ENCODE measurements at regions not wholly inside any gene's neighbourhood (a gene's known extent, or its start where the extent isn't known, plus 50 kb on each side); places are given as distances from the start of the nearest gene placed in this dataset.

DNA sequence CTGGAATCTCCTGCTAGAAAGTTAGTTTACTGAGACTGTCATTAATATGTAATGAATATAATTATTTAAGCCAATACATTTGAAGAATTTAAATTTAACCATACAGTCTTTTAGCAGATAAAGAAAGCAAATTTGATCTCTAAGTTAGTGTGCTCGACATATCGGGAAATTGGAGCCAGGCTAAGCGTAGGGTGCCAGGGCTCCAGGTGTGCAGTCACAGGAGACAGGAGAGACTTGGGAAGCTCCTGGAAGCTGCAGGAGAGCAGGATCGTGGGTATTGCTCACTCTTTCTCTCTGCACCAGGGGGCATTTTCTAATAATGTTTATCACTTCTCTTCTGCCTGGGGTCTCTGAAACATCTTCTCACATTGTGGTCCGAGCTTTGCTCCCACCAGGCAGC is 342.0 kb upstream of the ANKRD30A start:
- ATAC-seq: no peak
- BruUV-seq (replicated peaks): no TSS peak
- in situ Hi-C loops (cut with MboI): no loop called here
- H3K4me1 ChIP-seq (ENCODE audit: control insufficient read depth, insufficient read depth, low read length): no peaks in the 10 kb centered on the region
- H3K27ac ChIP-seq (ENCODE audit: control insufficient read depth, insufficient read depth): no peak overlapping the region
- CTCF ChIA-PET: no interaction called here
- FAIRE-seq: no peak
- POLR2A ChIA-PET: no interaction called here
- no peaks in the 10 kb centered on the region for H3K9me3 ChIP-seq (replicated peaks; ENCODE audit: control insufficient read depth, insufficient read depth, low read length)
- no peaks in the 10 kb centered on the region for H4K20me1 ChIP-seq (ENCODE audit: control insufficient read depth, insufficient read depth)
- H3K36me3 ChIP-seq (ENCODE audit: control insufficient read depth in 2 of 2, insufficient read depth in 2 of 2, low read length in 1 of 2): no peaks in the 10 kb centered on the region
- H3K4me3 ChIP-seq: no peak overlapping the region
- intact Hi-C loops (cut with micrococcal nuclease; ENCODE audit: unreplicated experiment): no loop called here
- H3K4me2 ChIP-seq (ENCODE audit: control insufficient read depth, insufficient read depth): no peak overlapping the region
- H2AFZ ChIP-seq (ENCODE audit: control insufficient read depth, low read depth, low read length): no peak overlapping the region
- DNase-seq (ENCODE audit: low read depth, low spot score): no peak
- TF ChIP-seq MEF2A (IDR thresholded peaks at IDR 0.05; ENCODE audit: insufficient read depth, low read depth, low read length) (no peak), FOS (IDR thresholded peaks at IDR 0.05; ENCODE audit: borderline replicate concordance, extremely low read depth, insufficient read length) (no peak), WRNIP1 (IDR thresholded peaks at IDR 0.05; ENCODE audit: borderline replicate concordance, low read depth, low read length) (no peak), RUNX3 (IDR thresholded peaks at IDR 0.05; ENCODE audit: low read length) (no peak), NFIC (IDR thresholded peaks at IDR 0.05; ENCODE audit: low read depth, low read length) (no peak), ZNF217 (IDR thresholded peaks at IDR 0.05) (no peak), NRF1 (conservative IDR thresholded peaks at IDR 0.05; ENCODE audit: low read depth, low read length) (no peak)
- TF ChIP-seq, protein P1, sequence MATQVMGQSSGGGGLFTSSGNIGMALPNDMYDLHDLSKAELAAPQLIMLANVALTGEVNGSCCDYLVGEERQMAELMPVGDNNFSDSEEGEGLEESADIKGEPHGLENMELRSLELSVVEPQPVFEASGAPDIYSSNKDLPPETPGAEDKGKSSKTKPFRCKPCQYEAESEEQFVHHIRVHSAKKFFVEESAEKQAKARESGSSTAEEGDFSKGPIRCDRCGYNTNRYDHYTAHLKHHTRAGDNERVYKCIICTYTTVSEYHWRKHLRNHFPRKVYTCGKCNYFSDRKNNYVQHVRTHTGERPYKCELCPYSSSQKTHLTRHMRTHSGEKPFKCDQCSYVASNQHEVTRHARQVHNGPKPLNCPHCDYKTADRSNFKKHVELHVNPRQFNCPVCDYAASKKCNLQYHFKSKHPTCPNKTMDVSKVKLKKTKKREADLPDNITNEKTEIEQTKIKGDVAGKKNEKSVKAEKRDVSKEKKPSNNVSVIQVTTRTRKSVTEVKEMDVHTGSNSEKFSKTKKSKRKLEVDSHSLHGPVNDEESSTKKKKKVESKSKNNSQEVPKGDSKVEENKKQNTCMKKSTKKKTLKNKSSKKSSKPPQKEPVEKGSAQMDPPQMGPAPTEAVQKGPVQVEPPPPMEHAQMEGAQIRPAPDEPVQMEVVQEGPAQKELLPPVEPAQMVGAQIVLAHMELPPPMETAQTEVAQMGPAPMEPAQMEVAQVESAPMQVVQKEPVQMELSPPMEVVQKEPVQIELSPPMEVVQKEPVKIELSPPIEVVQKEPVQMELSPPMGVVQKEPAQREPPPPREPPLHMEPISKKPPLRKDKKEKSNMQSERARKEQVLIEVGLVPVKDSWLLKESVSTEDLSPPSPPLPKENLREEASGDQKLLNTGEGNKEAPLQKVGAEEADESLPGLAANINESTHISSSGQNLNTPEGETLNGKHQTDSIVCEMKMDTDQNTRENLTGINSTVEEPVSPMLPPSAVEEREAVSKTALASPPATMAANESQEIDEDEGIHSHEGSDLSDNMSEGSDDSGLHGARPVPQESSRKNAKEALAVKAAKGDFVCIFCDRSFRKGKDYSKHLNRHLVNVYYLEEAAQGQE (IDR thresholded peaks at IDR 0.05; ENCODE audit: low read depth, low read length): no peak
- TF ChIP-seq, protein P2, sequence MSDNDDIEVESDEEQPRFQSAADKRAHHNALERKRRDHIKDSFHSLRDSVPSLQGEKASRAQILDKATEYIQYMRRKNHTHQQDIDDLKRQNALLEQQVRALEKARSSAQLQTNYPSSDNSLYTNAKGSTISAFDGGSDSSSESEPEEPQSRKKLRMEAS (IDR thresholded peaks at IDR 0.05; ENCODE audit: low read depth, low read length): no peak
- TF ChIP-seq, protein P3, sequence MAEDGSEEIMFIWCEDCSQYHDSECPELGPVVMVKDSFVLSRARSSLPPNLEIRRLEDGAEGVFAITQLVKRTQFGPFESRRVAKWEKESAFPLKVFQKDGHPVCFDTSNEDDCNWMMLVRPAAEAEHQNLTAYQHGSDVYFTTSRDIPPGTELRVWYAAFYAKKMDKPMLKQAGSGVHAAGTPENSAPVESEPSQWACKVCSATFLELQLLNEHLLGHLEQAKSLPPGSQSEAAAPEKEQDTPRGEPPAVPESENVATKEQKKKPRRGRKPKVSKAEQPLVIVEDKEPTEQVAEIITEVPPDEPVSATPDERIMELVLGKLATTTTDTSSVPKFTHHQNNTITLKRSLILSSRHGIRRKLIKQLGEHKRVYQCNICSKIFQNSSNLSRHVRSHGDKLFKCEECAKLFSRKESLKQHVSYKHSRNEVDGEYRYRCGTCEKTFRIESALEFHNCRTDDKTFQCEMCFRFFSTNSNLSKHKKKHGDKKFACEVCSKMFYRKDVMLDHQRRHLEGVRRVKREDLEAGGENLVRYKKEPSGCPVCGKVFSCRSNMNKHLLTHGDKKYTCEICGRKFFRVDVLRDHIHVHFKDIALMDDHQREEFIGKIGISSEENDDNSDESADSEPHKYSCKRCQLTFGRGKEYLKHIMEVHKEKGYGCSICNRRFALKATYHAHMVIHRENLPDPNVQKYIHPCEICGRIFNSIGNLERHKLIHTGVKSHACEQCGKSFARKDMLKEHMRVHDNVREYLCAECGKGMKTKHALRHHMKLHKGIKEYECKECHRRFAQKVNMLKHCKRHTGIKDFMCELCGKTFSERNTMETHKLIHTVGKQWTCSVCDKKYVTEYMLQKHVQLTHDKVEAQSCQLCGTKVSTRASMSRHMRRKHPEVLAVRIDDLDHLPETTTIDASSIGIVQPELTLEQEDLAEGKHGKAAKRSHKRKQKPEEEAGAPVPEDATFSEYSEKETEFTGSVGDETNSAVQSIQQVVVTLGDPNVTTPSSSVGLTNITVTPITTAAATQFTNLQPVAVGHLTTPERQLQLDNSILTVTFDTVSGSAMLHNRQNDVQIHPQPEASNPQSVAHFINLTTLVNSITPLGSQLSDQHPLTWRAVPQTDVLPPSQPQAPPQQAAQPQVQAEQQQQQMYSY (CRISPR knock-in tag; IDR thresholded peaks at IDR 0.05): no peak
- TF ChIP-seq, protein P4, sequence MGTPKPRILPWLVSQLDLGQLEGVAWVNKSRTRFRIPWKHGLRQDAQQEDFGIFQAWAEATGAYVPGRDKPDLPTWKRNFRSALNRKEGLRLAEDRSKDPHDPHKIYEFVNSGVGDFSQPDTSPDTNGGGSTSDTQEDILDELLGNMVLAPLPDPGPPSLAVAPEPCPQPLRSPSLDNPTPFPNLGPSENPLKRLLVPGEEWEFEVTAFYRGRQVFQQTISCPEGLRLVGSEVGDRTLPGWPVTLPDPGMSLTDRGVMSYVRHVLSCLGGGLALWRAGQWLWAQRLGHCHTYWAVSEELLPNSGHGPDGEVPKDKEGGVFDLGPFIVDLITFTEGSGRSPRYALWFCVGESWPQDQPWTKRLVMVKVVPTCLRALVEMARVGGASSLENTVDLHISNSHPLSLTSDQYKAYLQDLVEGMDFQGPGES (IDR thresholded peaks at IDR 0.05): no peak
- WGBS (ENCODE audit: insufficient coverage, insufficient replicate concordance, low lambda C conversion rate, missing lambda C conversion rate): 16% methylated on average over 5 of the region's 5 CpGs
- H3K9ac ChIP-seq (ENCODE audit: control insufficient read depth, insufficient read depth, low read length): no peak overlapping the region
- no peaks in the 10 kb centered on the region for H3K27me3 ChIP-seq (replicated peaks in 1 of 2; ENCODE audit: control insufficient read depth in 2 of 2, insufficient read depth in 2 of 2, low read length in 1 of 2)
- SMC1A ChIA-PET (ENCODE audit: uncharacterized antibody, unreplicated experiment): no interaction called here
- RAD21 ChIA-PET (ENCODE audit: unreplicated experiment): no interaction called here
- H3K79me2 ChIP-seq (ENCODE audit: control insufficient read depth, insufficient read depth, low read length): no peaks in the 10 kb centered on the region
